IMR-90 (cell line): ENCODE measurements at regions not wholly inside any gene's neighbourhood (a gene's known extent, or its start where the extent isn't known, plus 50 kb on each side); places are given as distances from the start of the nearest gene placed in this dataset.

Source experiments
- ATAC-seq: fragments of 200-7000 bp; cut with Tn5 transposase; 2 replicates; pipeline ENCODE4 v1.9.1; 2020; ENCODE audit warnings: low read depth, mild to moderate bottlenecking, moderate library complexity
- BruUV-seq: library from RNA; stranded (reverse); fragments of 400-500 nt; replicated peaks from 2 replicates; lab custom pipeline; 2021; lab: Mats Ljungman, UMichigan
- CTCF ChIA-PET: fragments of 300-600 bp; formaldehyde crosslinking; extraction: SDS; loops from one replicate; lab custom pipeline; 2021; ENCODE audit warnings: antibody characterized with exemption; lab: Yijun Ruan, JAX
- POLR2A ChIA-PET: fragments of 300-600 bp; sonication (Branson Sonifier 250); formaldehyde crosslinking; loops from one replicate; lab custom pipeline; 2022; ENCODE audit warnings: antibody characterized with exemption; ENCODE audit not compliant: unreplicated experiment; lab: Charles Lee
- DNase-seq: peaks from one replicate; pipeline ENCODE4 v3.0.0; 2013
- H2AFZ ChIP-seq: replicated peaks from 2 replicates; pipeline ENCODE3; 2013; ENCODE audit warnings: low read length, mild to moderate bottlenecking; ENCODE audit not compliant: poor library complexity
- H2AK5ac ChIP-seq: 2 replicates; pipeline ENCODE4 v1.6.1; 2013; ENCODE audit warnings: low read depth, low read length, inconsistent platforms
- H2AK9ac ChIP-seq: replicated peaks from 2 replicates; pipeline ENCODE3; 2013; ENCODE audit warnings: mild to moderate bottlenecking, low read depth, low read length, moderate library complexity; ENCODE audit not compliant: poor library complexity
- H2BK120ac ChIP-seq: 2 replicates; pipeline ENCODE4 v1.6.1; 2013; ENCODE audit warnings: low read depth, low read length, inconsistent platforms
- H2BK15ac ChIP-seq: 3 replicates; pipeline ENCODE4 v1.6.1; 2013; ENCODE audit warnings: low read depth, low read length, inconsistent platforms
- H2BK20ac ChIP-seq: 2 replicates; pipeline ENCODE4 v1.6.1; 2013; ENCODE audit warnings: low read depth, mild to moderate bottlenecking, inconsistent platforms, low read length, moderate library complexity
- H2BK5ac ChIP-seq: 2 replicates; pipeline ENCODE4 v1.6.1; 2013; ENCODE audit warnings: mild to moderate bottlenecking, low read depth, low read length, inconsistent platforms; ENCODE audit not compliant: poor library complexity, severe bottlenecking
- H3K14ac ChIP-seq: replicated peaks from 2 replicates; pipeline ENCODE4 v1.6.1; 2013; ENCODE audit warnings: low read depth, low read length, inconsistent platforms
- H3K18ac ChIP-seq: 2 replicates; pipeline ENCODE4 v1.6.1; 2013; ENCODE audit warnings: low read depth, low read length, control low read depth
- H3K23ac ChIP-seq: 2 replicates; pipeline ENCODE4 v1.6.1; 2013; ENCODE audit warnings: low read depth, low read length, inconsistent platforms
- H3K27ac ChIP-seq: 2 replicates; pipeline ENCODE4 v1.5.1; 2013; ENCODE audit warnings: mild to moderate bottlenecking, control low read depth, low read length; ENCODE audit not compliant: insufficient read depth
- H3K27me3 ChIP-seq: 2 replicates; pipeline ENCODE4 v1.6.1; 2013; ENCODE audit warnings: low read length; ENCODE audit not compliant: control insufficient read depth, insufficient read depth
- H3K36me3 ChIP-seq: 2 replicates; pipeline ENCODE4 v1.6.1; 2013; ENCODE audit warnings: low read length, mixed read lengths; ENCODE audit not compliant: control insufficient read depth, insufficient read depth
- H3K4ac ChIP-seq: 2 replicates; pipeline ENCODE4 v1.6.1; 2013; ENCODE audit warnings: low read depth, low read length, inconsistent platforms
- H3K4me1 ChIP-seq: 2 replicates; pipeline ENCODE4 v1.6.1; 2013; ENCODE audit warnings: low read length, mixed read lengths; ENCODE audit not compliant: control insufficient read depth, insufficient read depth
- H3K4me2 ChIP-seq: 2 replicates; pipeline ENCODE4 v1.6.1; 2013; ENCODE audit warnings: low read depth, mild to moderate bottlenecking, control low read depth, low read length, moderate library complexity
- H3K4me3 ChIP-seq: 2 replicates; pipeline ENCODE4 v1.5.1; 2013; ENCODE audit warnings: low read depth, mild to moderate bottlenecking, control low read depth, low read length, moderate library complexity; ENCODE audit not compliant: insufficient read depth
- H3K56ac ChIP-seq: 2 replicates; pipeline ENCODE4 v1.6.1; 2013; ENCODE audit warnings: low read length, inconsistent platforms; ENCODE audit not compliant: insufficient read depth; ENCODE audit errors: extremely low read depth
- H3K79me1 ChIP-seq, 2 experiments: 2 replicates each; pipeline ENCODE4 v1.6.1; 2013; ENCODE audit warnings: low read length in 2 of 2, inconsistent platforms in 1 of 2, low read depth in 1 of 2
- H3K9ac ChIP-seq: 2 replicates; pipeline ENCODE4 v1.6.1; 2013; ENCODE audit warnings: low read depth, low read length, control low read depth
- H3K9me1 ChIP-seq: 2 replicates; pipeline ENCODE4 v1.6.1; 2013; ENCODE audit warnings: low read length, inconsistent platforms; ENCODE audit not compliant: insufficient read depth
- H3K9me3 ChIP-seq: 2 replicates; pipeline ENCODE4 v1.6.1; 2013; ENCODE audit warnings: low read length; ENCODE audit not compliant: control insufficient read depth, insufficient read depth
- H4K20me1 ChIP-seq: 2 replicates; pipeline ENCODE4 v1.6.1; 2013; ENCODE audit warnings: low read length, inconsistent platforms; ENCODE audit not compliant: insufficient read depth
- H4K5ac ChIP-seq: 2 replicates; pipeline ENCODE4 v1.6.1; 2013; ENCODE audit warnings: mild to moderate bottlenecking, low read depth, low read length, control low read depth
- H4K8ac ChIP-seq, 2 experiments: 2 replicates each; pipeline ENCODE4 v1.6.1; 2013; ENCODE audit warnings: low read depth in 2 of 2, low read length in 2 of 2, control low read depth in 1 of 2, inconsistent platforms in 1 of 2
- H4K91ac ChIP-seq: 2 replicates; pipeline ENCODE4 v1.6.1; 2013; ENCODE audit warnings: low read depth, low read length, inconsistent platforms; ENCODE audit not compliant: insufficient read depth
- RAD21 ChIP-seq: IDR thresholded peaks from 2 replicates; pipeline ENCODE4 v1.6.1; 2012; ENCODE audit warnings: low read length, improper control_type of control experiment
- WGBS, 2 experiments: methylation state at CpG; one replicate each; pipeline versions ENCODE4 v1.1.5 to v1.1.7; 2013; ENCODE audit warnings: missing lambda C conversion rate in 2 of 2; ENCODE audit not compliant: insufficient read length in 1 of 2; ENCODE audit errors: extremely low coverage in 2 of 2; 5-methylcytosine and 5-hydroxymethylcytosine counted together
- dilution Hi-C: fragments of 300-500 bp; cut with HindIII; formaldehyde crosslinking; loops from one replicate; pipeline ENCODE4 v1.14.3; 2018; ENCODE audit warnings: low sequenced_read_pairs; ENCODE audit not compliant: unreplicated experiment
- in situ Hi-C: fragments of 300-500 bp; cut with MboI; formaldehyde crosslinking; loops from 3 replicates; pipeline ENCODE4 v1.14.3; 2019; ENCODE audit warnings: low sequenced_read_pairs, inconsistent platforms, mixed read lengths
- intact Hi-C: fragments of 100-400 bp; cut with micrococcal nuclease; formaldehyde crosslinking; loops from 2 replicates; pipeline ENCODE4 v1.10.0; 2022

DNA sequence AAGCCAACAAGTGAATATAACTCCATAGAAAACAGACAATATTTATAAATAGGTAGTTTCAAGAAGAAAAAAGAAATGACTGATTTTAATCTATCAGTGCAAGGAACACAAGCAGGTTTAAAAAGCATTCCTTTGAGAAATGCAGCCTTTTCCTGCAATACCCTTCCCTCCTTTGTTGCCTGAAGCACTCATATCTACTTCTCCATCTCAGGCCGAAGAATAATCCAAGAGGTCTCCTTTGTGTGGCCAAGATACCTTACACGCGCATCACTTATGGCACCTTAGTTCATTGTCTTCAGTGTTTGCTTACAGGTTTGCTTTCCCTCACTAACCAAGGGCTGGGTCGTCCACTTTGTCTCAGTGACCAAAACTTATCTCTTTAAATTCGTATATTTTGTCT lies 93.0 kb downstream of the MAIP1 start:
- Histone ChIP-seq H3K79me1 (no peaks in the 10 kb centered on the region), H2BK5ac (no peak overlapping the region), H3K9me3 (no peaks in the 10 kb centered on the region), H3K4ac (no peak overlapping the region; the same call in 1 of the 2 replicates), H3K4me3 (no peak overlapping the region), H4K20me1 (no peaks in the 10 kb centered on the region), H3K4me1 (no peaks in the 10 kb centered on the region), H3K23ac (no peak overlapping the region), H3K56ac (no peak overlapping the region), H3K27ac (no peak overlapping the region), H2BK120ac (no peak overlapping the region), H3K27me3 (peaks cover 1% of the 10 kb centered on the region; the same call in 1 of the 2 replicates), H3K9ac (no peak overlapping the region), H3K14ac (no peak overlapping the region), H2BK20ac (no peak overlapping the region), H2BK15ac (no peak overlapping the region), H3K9me1 (no peaks in the 10 kb centered on the region), H2AK5ac (no peak overlapping the region), H4K5ac (no peak overlapping the region), H2AK9ac (no peak overlapping the region), H3K4me2 (no peak overlapping the region), H3K36me3 (no peaks in the 10 kb centered on the region), H4K8ac (no peak overlapping the region), H2AFZ (no peak overlapping the region), H3K18ac (no peak overlapping the region), H4K91ac (no peak overlapping the region)
- ATAC-seq: no peak
- in situ Hi-C loops: no loop called here
- POLR2A ChIA-PET: no interaction called here
- intact Hi-C loops: no loop called here
- BruUV-seq: no TSS peak
- no CpG with 5 or more reads among the region's 5 CpGs for WGBS, 2 experiments
- TF ChIP-seq RAD21: no peak
- CTCF ChIA-PET: no interaction called here
- DNase-seq: no peak
- dilution Hi-C loops: no loop called here
